Transverse colon (tissue), 3 donors: ENCODE measurements at regions not wholly inside any gene's neighbourhood (a gene's known extent, or its start where the extent isn't known, plus 50 kb on each side); places are given as distances from the start of the nearest gene placed in this dataset.

Experiments
- CTCF ChIP-seq, 5 experiments: fragments of 200-600 bp in 3 of 5; fragments of 450-650 bp in 2 of 5; sonication (generic) in 3 of 5; IDR thresholded peaks; 1 replicate in 2 of 5; 2 replicates in 3 of 5; pipeline ENCODE4 v1.5.1; 2016 to 2017; ENCODE audit warnings: antibody characterized with exemption in 5 of 5, inconsistent platforms in 3 of 5, mild to moderate bottlenecking in 2 of 5, moderate library complexity in 1 of 5
- EP300 ChIP-seq: sonication (generic); formaldehyde crosslinking; IDR thresholded peaks from one replicate; pipeline ENCODE4 v1.6.1; 2017; ENCODE audit warnings: antibody characterized with exemption, low read depth

GRCh38 chr2:230602562-230603230 lies 109.9 kb upstream of the CAB39 start:
- TF ChIP-seq CTCF (IDR thresholded peaks at IDR 0.05): no peak
- TF ChIP-seq EP300: no peak
